Epithelial cell of prostate (primary cell): ENCODE measurements at regions not wholly inside any gene's neighbourhood (a gene's known extent, or its start where the extent isn't known, plus 50 kb on each side); places are given as distances from the start of the nearest gene placed in this dataset.
"Not testable (repeated sequence)": the region's sequence is repeated elsewhere in the genome, so short reads cannot be mapped to it uniquely, and the experiment has no call there.

Source experiments
- DNase-seq: peaks from one replicate; pipeline ENCODE4 v3.0.0-alpha.2; 2011; ENCODE audit warnings: low read depth, low spot score
- H3K27ac ChIP-seq: fragments of 450-650 bp; 2 replicates; pipeline ENCODE4 v1.5.1; 2017; ENCODE audit warnings: mild to moderate bottlenecking

- DNase-seq, result no peak
Observed at GRCh38 chr11:44409558-44410236, 99.8 kb upstream of the ALX4 start.

GRCh38 chr11:44416776-44417175 is 106.8 kb upstream of the ALX4 start:
- no peak for DNase-seq
- H3K27ac ChIP-seq, result no peak overlapping the region

More at GRCh38 chr11:44409558-44410236, 99.8 kb upstream of the ALX4 start:
- no peak overlapping the region for H3K27ac ChIP-seq

GRCh38 chr11:44417731-44418455 is 108.0 kb upstream of the ALX4 start:
- no peak for DNase-seq
- no peak overlapping the region for H3K27ac ChIP-seq

- DNase-seq, result no peak
- H3K27ac ChIP-seq, result no peak overlapping the region
Observed at GRCh38 chr11:44418456-44418830, 108.5 kb upstream of the ALX4 start.

GRCh38 chr11:44421090-44421675 is 111.2 kb upstream of the ALX4 start:
- H3K27ac ChIP-seq, result no peak overlapping the region
- no peak for DNase-seq

- DNase-seq, result no peak
- no peak overlapping the region for H3K27ac ChIP-seq
Observed at GRCh38 chr11:44423289-44423688, 113.3 kb upstream of the ALX4 start.

GRCh38 chr11:44424841-44425240 is 114.9 kb upstream of the ALX4 start:
- DNase-seq, result no peak
- no peak overlapping the region for H3K27ac ChIP-seq

- H3K27ac ChIP-seq, result no peak overlapping the region
- no peak for DNase-seq
Observed at GRCh38 chr11:44426119-44426518, 116.2 kb upstream of the ALX4 start.

GRCh38 chr11:44426958-44427357 is 117.0 kb upstream of the ALX4 start:
- no peak for DNase-seq
- H3K27ac ChIP-seq, result no peak overlapping the region

GRCh38 chr11:44427432-44427831 is 117.5 kb upstream of the ALX4 start:
- no peak for DNase-seq
- no peak overlapping the region for H3K27ac ChIP-seq

- DNase-seq, result no peak
- H3K27ac ChIP-seq, result no peak overlapping the region
Observed at GRCh38 chr11:44430140-44430539, 120.2 kb upstream of the ALX4 start.

- H3K27ac ChIP-seq, result no peak overlapping the region
- DNase-seq, result no peak
Observed at GRCh38 chr11:44434191-44434590, 124.3 kb upstream of the ALX4 start.

- no peak for DNase-seq
- no peak overlapping the region for H3K27ac ChIP-seq
Observed at GRCh38 chr11:44437122-44437521, 127.2 kb upstream of the ALX4 start.

GRCh38 chr11:44442893-44443673 is 122.4 kb upstream of the CD82 start:
- DNase-seq, H3K27ac ChIP-seq: not testable (repeated sequence)

GRCh38 chr11:44443836-44444769 is 121.4 kb upstream of the CD82 start:
- DNase-seq, result no peak

GRCh38 chr11:44444770-44445321 is 120.6 kb upstream of the CD82 start:
- no peak overlapping the region for H3K27ac ChIP-seq
- DNase-seq, result no peak

More at GRCh38 chr11:44443836-44444769, 121.4 kb upstream of the CD82 start:
- H3K27ac ChIP-seq, result no peak overlapping the region

GRCh38 chr11:44445500-44446365 is 119.7 kb upstream of the CD82 start:
- DNase-seq, result peak; percentile 12
- H3K27ac ChIP-seq, result no peak overlapping the region

GRCh38 chr11:44446366-44446762 is 119.1 kb upstream of the CD82 start:
- no peak overlapping the region for H3K27ac ChIP-seq
- no peak for DNase-seq
